Smooth muscle cell (in vitro differentiated cells): ENCODE measurements at regions not wholly inside any gene's neighbourhood (a gene's known extent, or its start where the extent isn't known, plus 50 kb on each side); places are given as distances from the start of the nearest gene placed in this dataset.

Experiments used
- DNase-seq: peaks from one replicate; lab custom pipeline; 2025; ENCODE audit not compliant: unreplicated experiment; lab: John Stamatoyannopoulos, UW
- H2AFZ ChIP-seq: fragments of 200-600 bp; sonication (generic); 2 replicates; pipeline ENCODE4 v1.6.0; 2016; ENCODE audit warnings: antibody characterized with exemption, low read depth, mild to moderate bottlenecking
- H3F3A ChIP-seq: fragments of 200-600 bp; sonication (generic); 2 replicates; pipeline ENCODE4 v1.6.0; 2017; ENCODE audit warnings: antibody characterized with exemption, low read depth
- H3K27ac ChIP-seq: fragments of 200-600 bp; sonication (generic); 2 replicates; pipeline ENCODE4 v1.5.1; 2016; ENCODE audit warnings: low read depth, mild to moderate bottlenecking
- H3K27me3 ChIP-seq: fragments of 200-600 bp; sonication (generic); 2 replicates; pipeline ENCODE4 v1.6.1; 2016; ENCODE audit warnings: low read depth, mild to moderate bottlenecking
- H3K36me3 ChIP-seq: fragments of 200-600 bp; sonication (generic); 2 replicates; pipeline ENCODE4 v1.5.1; 2016; ENCODE audit warnings: low read depth
- H3K4me1 ChIP-seq: fragments of 200-600 bp; sonication (generic); 2 replicates; pipeline ENCODE4 v1.5.1; 2016; ENCODE audit warnings: low read depth
- H3K4me2 ChIP-seq: fragments of 200-600 bp; sonication (generic); 2 replicates; pipeline ENCODE4 v1.6.0; 2016; ENCODE audit warnings: mild to moderate bottlenecking
- H3K4me3 ChIP-seq: fragments of 200-600 bp; sonication (generic); 2 replicates; pipeline ENCODE4 v1.5.1; 2016; ENCODE audit warnings: mild to moderate bottlenecking
- H3K79me2 ChIP-seq: fragments of 200-600 bp; sonication (generic); 2 replicates; pipeline ENCODE4 v1.6.0; 2016; ENCODE audit warnings: low read depth, mild to moderate bottlenecking
- H3K9ac ChIP-seq: fragments of 200-600 bp; sonication (generic); 2 replicates; pipeline ENCODE4 v1.6.0; 2016; ENCODE audit warnings: low read depth
- H3K9me3 ChIP-seq: fragments of 200-600 bp; sonication (generic); replicated peaks from 2 replicates; pipeline ENCODE4 v1.5.1; 2016; ENCODE audit warnings: low read depth
- H4K20me1 ChIP-seq: fragments of 200-600 bp; sonication (generic); 2 replicates; pipeline ENCODE4 v1.6.0; 2016; ENCODE audit warnings: low read depth
- WGBS: methylation state at CpG from one replicate; pipeline ENCODE4 v1.1.7; 2016; ENCODE audit warnings: low lambda C conversion rate; 5-methylcytosine and 5-hydroxymethylcytosine counted together
- TF ChIP-seq, protein P1 (sequence below): fragments of 200-600 bp; sonication (generic); IDR thresholded peaks from 2 replicates; pipeline ENCODE4 v1.5.1; 2017; ENCODE audit warnings: borderline replicate concordance, mild to moderate bottlenecking, antibody characterized with exemption; ENCODE audit not compliant: insufficient read depth, poor library complexity, severe bottlenecking

DNA sequence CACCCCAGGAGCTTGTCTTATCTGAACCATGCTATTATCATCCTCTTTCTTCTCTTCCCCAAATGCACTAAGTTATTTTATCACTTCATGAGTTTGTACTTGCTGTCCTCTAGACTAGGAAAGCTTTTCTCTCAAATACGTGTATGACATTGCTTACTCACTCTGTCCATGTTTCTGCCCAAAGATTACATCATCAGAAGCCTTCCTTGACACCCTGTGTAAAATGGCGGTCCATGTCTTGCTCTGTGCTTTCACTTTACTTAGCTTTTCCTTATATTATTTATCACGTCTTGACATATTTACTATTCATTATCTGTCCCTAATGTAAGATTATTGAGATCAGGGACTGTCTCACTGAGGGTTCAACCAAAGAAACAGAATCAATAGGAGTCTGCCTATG, 196.1 kb upstream of the ZEB2 start:
- Histone ChIP-seq H4K20me1 (no peaks in the 10 kb centered on the region), H3F3A (no peaks in the 10 kb centered on the region), H3K4me3 (no peak overlapping the region), H3K27me3 (no peaks in the 10 kb centered on the region), H2AFZ (no peak overlapping the region), H3K9ac (no peak overlapping the region), H3K4me1 (peaks cover 5% of the 10 kb centered on the region), H3K4me2 (no peak overlapping the region), H3K79me2 (no peaks in the 10 kb centered on the region), H3K9me3 (peaks cover 10% of the 10 kb centered on the region), H3K27ac (no peak overlapping the region), H3K36me3 (no peaks in the 10 kb centered on the region)
- TF ChIP-seq, protein P1, sequence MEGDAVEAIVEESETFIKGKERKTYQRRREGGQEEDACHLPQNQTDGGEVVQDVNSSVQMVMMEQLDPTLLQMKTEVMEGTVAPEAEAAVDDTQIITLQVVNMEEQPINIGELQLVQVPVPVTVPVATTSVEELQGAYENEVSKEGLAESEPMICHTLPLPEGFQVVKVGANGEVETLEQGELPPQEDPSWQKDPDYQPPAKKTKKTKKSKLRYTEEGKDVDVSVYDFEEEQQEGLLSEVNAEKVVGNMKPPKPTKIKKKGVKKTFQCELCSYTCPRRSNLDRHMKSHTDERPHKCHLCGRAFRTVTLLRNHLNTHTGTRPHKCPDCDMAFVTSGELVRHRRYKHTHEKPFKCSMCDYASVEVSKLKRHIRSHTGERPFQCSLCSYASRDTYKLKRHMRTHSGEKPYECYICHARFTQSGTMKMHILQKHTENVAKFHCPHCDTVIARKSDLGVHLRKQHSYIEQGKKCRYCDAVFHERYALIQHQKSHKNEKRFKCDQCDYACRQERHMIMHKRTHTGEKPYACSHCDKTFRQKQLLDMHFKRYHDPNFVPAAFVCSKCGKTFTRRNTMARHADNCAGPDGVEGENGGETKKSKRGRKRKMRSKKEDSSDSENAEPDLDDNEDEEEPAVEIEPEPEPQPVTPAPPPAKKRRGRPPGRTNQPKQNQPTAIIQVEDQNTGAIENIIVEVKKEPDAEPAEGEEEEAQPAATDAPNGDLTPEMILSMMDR = no peak
- DNase-seq = no peak
- 85% methylated on average over 3 of the region's 3 CpGs for whole genome bisulfite sequencing

DNA sequence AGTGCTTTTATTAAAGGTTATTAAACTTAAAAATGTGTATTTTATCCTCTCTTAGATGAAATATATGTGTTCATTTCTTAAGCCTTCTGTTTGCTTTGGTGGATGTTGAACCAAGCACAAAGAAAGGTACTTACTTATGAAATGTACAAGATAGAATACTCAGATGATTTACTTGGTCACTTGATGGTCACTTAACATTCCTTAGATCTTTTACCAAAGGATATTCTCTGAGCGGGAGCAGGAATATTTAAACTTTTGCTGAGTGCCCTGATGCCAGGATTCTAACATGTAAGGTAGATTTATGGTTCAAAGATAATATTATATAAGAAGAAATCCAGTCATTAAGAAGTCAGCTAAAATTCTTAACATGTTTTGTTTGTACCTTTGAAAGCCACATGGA, 193.5 kb upstream of the ZEB2 start:
- H3K27me3 ChIP-seq = no peaks in the 10 kb centered on the region
- H3K27ac ChIP-seq = no peak overlapping the region
- H3K79me2 ChIP-seq = no peaks in the 10 kb centered on the region
- no peak for DNase-seq
- TF ChIP-seq, protein P1 = no peak
- no peaks in the 10 kb centered on the region for H4K20me1 ChIP-seq
- no peaks in the 10 kb centered on the region for H3F3A ChIP-seq
- WGBS = 91% methylated on average over 1 of the region's 1 CpG
- H3K4me1 ChIP-seq = peaks cover 5% of the 10 kb centered on the region
- no peak overlapping the region for H3K4me2 ChIP-seq
- peaks cover 6% of the 10 kb centered on the region for H3K9me3 ChIP-seq
- no peaks in the 10 kb centered on the region for H3K36me3 ChIP-seq
- no peak overlapping the region for H3K4me3 ChIP-seq
- H3K9ac ChIP-seq = no peak overlapping the region
- H2AFZ ChIP-seq = no peak overlapping the region

DNA sequence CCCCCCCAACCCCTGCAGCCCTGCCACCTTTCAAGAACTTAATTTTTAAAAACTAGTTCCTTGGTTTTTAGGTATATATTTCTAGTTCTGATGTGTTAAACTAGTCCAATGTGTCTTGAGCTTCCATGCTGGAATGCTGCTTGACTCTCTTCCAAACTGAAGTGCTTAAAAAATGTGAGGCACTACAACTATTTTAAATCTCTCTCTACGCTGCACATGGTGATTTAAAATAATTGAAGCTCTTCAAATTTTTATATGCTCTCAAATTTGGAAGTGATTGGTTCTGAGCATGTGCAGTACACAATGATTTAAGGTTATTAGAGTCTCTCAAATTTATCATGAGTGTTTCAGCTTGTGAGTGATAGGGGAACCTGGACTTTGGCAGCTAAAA, 192.6 kb upstream of the ZEB2 start:
- WGBS = 41% methylated on average over 1 of the region's 1 CpG
- TF ChIP-seq, protein P1 = no peak
- Histone ChIP-seq H3K9ac (no peak overlapping the region), H4K20me1 (no peaks in the 10 kb centered on the region), H3K4me1 (peaks cover 5% of the 10 kb centered on the region), H3K27ac (no peak overlapping the region), H3K36me3 (no peaks in the 10 kb centered on the region), H3K9me3 (no peaks in the 10 kb centered on the region), H3K27me3 (no peaks in the 10 kb centered on the region), H3K4me2 (no peak overlapping the region), H3K79me2 (no peaks in the 10 kb centered on the region), H3F3A (no peaks in the 10 kb centered on the region), H3K4me3 (no peak overlapping the region), H2AFZ (no peak overlapping the region)
- no peak for DNase-seq
